H1 (cell line): ENCODE measurements at regions not wholly inside any gene's neighbourhood (a gene's known extent, or its start where the extent isn't known, plus 50 kb on each side); places are given as distances from the start of the nearest gene placed in this dataset.

ENCODE experiments used
- CTCF ChIA-PET: fragments of 300-600 bp; sonication (Branson Sonifier 250); formaldehyde crosslinking; loops from one replicate; lab custom pipeline; 2021; ENCODE audit not compliant: partially characterized antibody; lab: Charles Lee
- POLR2A ChIA-PET: fragments of 300-600 bp; sonication (Branson Sonifier 250); formaldehyde crosslinking; loops from one replicate; lab custom pipeline; 2021; ENCODE audit warnings: inconsistent platforms; ENCODE audit not compliant: partially characterized antibody; lab: Charles Lee
- DNase-seq, 2 experiments: peaks; one replicate each; pipeline versions ENCODE4 v3.0.0 to v3.0.0-alpha.2; 2010 to 2022; ENCODE audit warnings: low spot score in 2 of 2, low read depth in 1 of 2, mixed read lengths in 1 of 2
- FAIRE-seq: peaks from 2 replicates; lab custom pipeline; 2011; peaks lifted over from hg19 to GRCh38; lab: Jason Lieb, UNC
- H2AFZ ChIP-seq: 2 replicates; pipeline ENCODE4 v1.8.1; 2012; ENCODE audit warnings: low read length, inconsistent platforms
- H2AK5ac ChIP-seq: 2 replicates; pipeline ENCODE4 v1.6.1; 2013; ENCODE audit warnings: low read depth, low read length
- H2BK120ac ChIP-seq: replicated peaks from 2 replicates; pipeline ENCODE3; 2013; ENCODE audit warnings: low read depth, low read length, inconsistent platforms
- H2BK12ac ChIP-seq: 2 replicates; pipeline ENCODE4 v1.6.1; 2013; ENCODE audit warnings: low read depth, low read length
- H2BK15ac ChIP-seq: 2 replicates; pipeline ENCODE4 v1.6.1; 2013; ENCODE audit warnings: low read length
- H2BK20ac ChIP-seq: 2 replicates; pipeline ENCODE4 v1.6.1; 2013; ENCODE audit warnings: low read length
- H2BK5ac ChIP-seq: 2 replicates; pipeline ENCODE4 v1.6.1; 2013; ENCODE audit warnings: low read depth, low read length
- H3K14ac ChIP-seq: 2 replicates; pipeline ENCODE4 v1.6.1; 2013; ENCODE audit warnings: inconsistent platforms; ENCODE audit not compliant: insufficient read length
- H3K18ac ChIP-seq: 2 replicates; pipeline ENCODE4 v1.6.1; 2013; ENCODE audit warnings: low read length; ENCODE audit errors: extremely low read depth
- H3K23ac ChIP-seq: 2 replicates; pipeline ENCODE4 v1.6.1; 2013; ENCODE audit warnings: inconsistent platforms; ENCODE audit not compliant: insufficient read length
- H3K23me2 ChIP-seq: 2 replicates; pipeline ENCODE4 v1.6.1; 2013; ENCODE audit warnings: low read depth, low read length
- H3K27ac ChIP-seq: 2 replicates; pipeline ENCODE4 v1.6.1; 2011; ENCODE audit warnings: low read depth, low read length, inconsistent platforms
- H3K27me3 ChIP-seq, 4 experiments: replicated peaks in 1 of 4; 1 replicate in 1 of 4; 2 replicates in 3 of 4; pipeline versions ENCODE4 v1.6.1 to v1.8.1; 2011 to 2013; ENCODE audit warnings: low read length in 3 of 4, mild to moderate bottlenecking in 3 of 4, inconsistent platforms in 2 of 4, mixed read lengths in 2 of 4, moderate library complexity in 1 of 4; ENCODE audit not compliant: control insufficient read depth in 3 of 4, insufficient read depth in 3 of 4; ENCODE audit errors: extremely low read depth in 1 of 4
- H3K36me3 ChIP-seq, 4 experiments: 2 replicates each; pipeline versions ENCODE4 v1.6.1 to v1.8.1; 2011 to 2013; ENCODE audit warnings: mild to moderate bottlenecking in 4 of 4, low read length in 3 of 4, moderate library complexity in 2 of 4, control low read depth in 1 of 4, inconsistent platforms in 1 of 4; ENCODE audit not compliant: insufficient read depth in 4 of 4, control insufficient read depth in 2 of 4
- H3K4ac ChIP-seq: replicated peaks from 2 replicates; pipeline ENCODE3; 2013; ENCODE audit warnings: low read length, low read depth, mixed read lengths, inconsistent platforms; ENCODE audit not compliant: insufficient read length
- H3K4me1 ChIP-seq, 4 experiments: replicated peaks in 1 of 4; 1 replicate in 1 of 4; 2 replicates in 3 of 4; pipeline versions ENCODE4 v1.6.1 to v1.8.1; 2011 to 2013; ENCODE audit warnings: low read length in 3 of 4, inconsistent platforms in 2 of 4, mixed read lengths in 1 of 4; ENCODE audit not compliant: insufficient read depth in 4 of 4, control insufficient read depth in 3 of 4
- H3K4me2 ChIP-seq, 2 experiments: 2 replicates each; pipeline versions ENCODE4 v1.6.1 to v1.8.1; 2011 to 2013; ENCODE audit warnings: low read depth in 2 of 2, low read length in 2 of 2, control low read depth in 1 of 2, inconsistent platforms in 1 of 2, mild to moderate bottlenecking in 1 of 2; ENCODE audit not compliant: insufficient read depth in 1 of 2
- H3K4me3 ChIP-seq, 4 experiments: fragments of 200-600, 300-600 bp in 1 of 4; sonication (generic), shearing (Covaris generic), sonication (Bioruptor Twin) in 1 of 4; 2 replicates each; pipeline versions ENCODE4 v1.5.1 to v1.8.1; 2011 to 2016; ENCODE audit warnings: low read length in 4 of 4, low read depth in 3 of 4, control low read depth in 2 of 4, inconsistent platforms in 2 of 4, mild to moderate bottlenecking in 2 of 4, mixed read lengths in 1 of 4, moderate library complexity in 1 of 4; ENCODE audit not compliant: insufficient read depth in 2 of 4; ENCODE audit errors: extremely low read depth in 1 of 4
- H3K56ac ChIP-seq: replicated peaks from 2 replicates; pipeline ENCODE3; 2013; ENCODE audit warnings: low read depth, mild to moderate bottlenecking, mixed read lengths, low read length, inconsistent platforms; ENCODE audit not compliant: insufficient read length
- H3K79me1 ChIP-seq: 2 replicates; pipeline ENCODE4 v1.6.1; 2013; ENCODE audit warnings: low read depth, low read length, control low read depth
- H3K79me2 ChIP-seq, 2 experiments: 2 replicates each; pipeline versions ENCODE4 v1.6.1 to v1.8.1; 2012 to 2013; ENCODE audit warnings: low read length in 2 of 2, mild to moderate bottlenecking in 2 of 2, inconsistent platforms in 1 of 2; ENCODE audit not compliant: insufficient read depth in 2 of 2, control insufficient read depth in 1 of 2
- H3K9ac ChIP-seq, 4 experiments: replicated peaks in 1 of 4; 1 replicate in 1 of 4; 2 replicates in 3 of 4; pipeline versions ENCODE4 v1.6.1 to v1.8.1; 2011 to 2013; ENCODE audit warnings: low read depth in 3 of 4, low read length in 3 of 4, control low read depth in 2 of 4, mild to moderate bottlenecking in 2 of 4, moderate library complexity in 2 of 4, inconsistent platforms in 1 of 4; ENCODE audit errors: extremely low read depth in 1 of 4
- H3K9me3 ChIP-seq, 2 experiments: 2 replicates each; pipeline versions ENCODE4 v1.6.1 to v1.8.1; 2012 to 2013; ENCODE audit warnings: mild to moderate bottlenecking in 2 of 2, moderate library complexity in 2 of 2, control low read depth in 1 of 2, inconsistent platforms in 1 of 2, low read depth in 1 of 2, low read length in 1 of 2, mixed read lengths in 1 of 2; ENCODE audit not compliant: insufficient read depth in 2 of 2
- H4K20me1 ChIP-seq, 2 experiments: replicated peaks in 1 of 2; 2 replicates each; pipeline versions ENCODE3 to v1.8.1; 2011 to 2013; ENCODE audit warnings: inconsistent platforms in 2 of 2, low read length in 2 of 2, mild to moderate bottlenecking in 1 of 2; ENCODE audit not compliant: insufficient read depth in 2 of 2, control insufficient read depth in 1 of 2
- H4K5ac ChIP-seq: 2 replicates; pipeline ENCODE4 v1.6.1; 2013; ENCODE audit warnings: low read length, low read depth, mixed read lengths, inconsistent platforms; ENCODE audit not compliant: insufficient read length
- H4K8ac ChIP-seq: 2 replicates; pipeline ENCODE4 v1.8.0; 2013; ENCODE audit warnings: mild to moderate bottlenecking, moderate library complexity, low read length, inconsistent platforms; ENCODE audit not compliant: insufficient read depth; ENCODE audit errors: extremely low read depth
- H4K91ac ChIP-seq: replicated peaks from 2 replicates; pipeline ENCODE3; 2013; ENCODE audit warnings: low read length, mixed read lengths, inconsistent platforms; ENCODE audit not compliant: insufficient read length
- EGR1 ChIP-seq: IDR thresholded peaks from 2 replicates; pipeline ENCODE4 v1.6.1; 2011; ENCODE audit warnings: low read depth, low read length, borderline replicate concordance
- EP300 ChIP-seq, 2 experiments: IDR thresholded peaks; 1 replicate in 1 of 2; 2 replicates in 1 of 2; pipeline ENCODE4 v1.6.1; 2011 to 2012; ENCODE audit warnings: low read depth in 2 of 2, low read length in 2 of 2, mild to moderate bottlenecking in 2 of 2, borderline replicate concordance in 1 of 2, inconsistent platforms in 1 of 2, moderate library complexity in 1 of 2
- EZH2 ChIP-seq: fragments of 200-600 bp; sonication (generic); IDR thresholded peaks from 2 replicates; pipeline ENCODE4 v1.7.1; 2012; ENCODE audit warnings: low read depth, mild to moderate bottlenecking, moderate library complexity, low read length, inconsistent platforms; ENCODE audit not compliant: severe bottlenecking
- HDAC2 ChIP-seq, 2 experiments: fragments of 300-600 bp in 1 of 2; sonication (generic) in 1 of 2; IDR thresholded peaks; 2 replicates each; pipeline ENCODE4 v1.6.1; 2011 to 2012; ENCODE audit warnings: low read depth in 2 of 2, low read length in 2 of 2, mild to moderate bottlenecking in 2 of 2, moderate library complexity in 2 of 2, borderline replicate concordance in 1 of 2, inconsistent platforms in 1 of 2
- POU5F1 ChIP-seq: IDR thresholded peaks from 2 replicates; pipeline ENCODE4 v1.6.1; 2011; ENCODE audit warnings: low read depth, mild to moderate bottlenecking, low read length, moderate library complexity
- RAD21 ChIP-seq, 2 experiments: IDR thresholded peaks in 1 of 2; conservative IDR thresholded peaks in 1 of 2; 2 replicates each; pipeline ENCODE4 v1.6.1; 2011; ENCODE audit warnings: low read depth in 2 of 2, low read length in 2 of 2, improper control_type of control experiment in 1 of 2, inconsistent platforms in 1 of 2, mild to moderate bottlenecking in 1 of 2, moderate library complexity in 1 of 2
- RBBP5 ChIP-seq: IDR thresholded peaks from 2 replicates; pipeline ENCODE4 v1.7.1; 2012; ENCODE audit warnings: low read depth, mild to moderate bottlenecking, inconsistent platforms, low read length, moderate library complexity, borderline replicate concordance
- SIRT6 ChIP-seq: IDR thresholded peaks from one replicate; pipeline ENCODE4 v1.7.1; 2012; ENCODE audit warnings: low read length, inconsistent platforms
- TAF7 ChIP-seq: optimal IDR thresholded peaks from 2 replicates; pipeline ENCODE3; 2011; ENCODE audit warnings: low read depth, mild to moderate bottlenecking, inconsistent platforms, low read length, moderate library complexity, borderline replicate concordance
- YY1 ChIP-seq: IDR thresholded peaks from 2 replicates; pipeline ENCODE4 v1.6.1; 2011; ENCODE audit warnings: low read depth, mild to moderate bottlenecking, low read length
- WGBS, 2 experiments: shearing (Covaris generic) in 1 of 2; methylation state at CpG; one replicate each; pipeline versions ENCODE4 v1.1.6 to v1.1.7; 2013 to 2015; ENCODE audit warnings: low lambda C conversion rate in 2 of 2, mixed read lengths in 2 of 2, inconsistent platforms in 1 of 2, low coverage in 1 of 2, missing lambda C conversion rate in 1 of 2; ENCODE audit not compliant: insufficient replicate concordance in 2 of 2, insufficient coverage in 1 of 2, insufficient read length in 1 of 2; ENCODE audit errors: extremely low coverage in 1 of 2, missing lambda C conversion rate in 1 of 2; 5-methylcytosine and 5-hydroxymethylcytosine counted together

DNA sequence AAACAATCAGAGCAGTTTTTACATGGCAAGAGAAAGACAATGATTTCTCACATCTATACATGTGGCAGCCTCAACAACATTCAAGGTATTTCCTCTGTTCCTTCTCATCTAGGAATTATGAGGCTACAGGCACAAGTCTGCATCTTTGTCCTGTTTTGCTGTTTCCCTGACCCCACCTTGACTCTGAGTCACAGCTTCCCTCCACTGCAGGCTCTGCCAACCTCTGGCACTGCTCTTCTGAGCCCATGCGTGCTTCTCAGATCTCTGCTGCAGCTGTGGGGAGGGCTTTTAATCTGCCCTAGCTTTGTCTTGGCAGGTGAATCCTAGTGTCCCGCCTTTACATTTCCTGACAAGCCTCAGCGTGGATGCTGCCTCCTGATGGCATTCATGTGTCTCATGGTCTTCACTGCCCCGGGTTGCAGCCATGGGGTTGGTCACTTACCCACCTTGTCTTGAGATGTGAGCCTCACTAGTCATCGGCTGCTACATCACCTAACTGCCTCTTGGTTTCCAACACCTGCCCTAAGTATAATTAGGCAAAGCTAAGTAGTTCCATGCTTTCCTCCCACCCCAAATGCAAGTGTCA is 578.5 kb downstream of the TBC1D22A start:
- ChIA-PET POLR2A (no interaction called here), CTCF (no interaction called here)
- no peak overlapping the region for H3K4ac ChIP-seq
- DNase-seq: no peak
- H3K79me2 ChIP-seq: no peaks in the 10 kb centered on the region
- no peaks in the 10 kb centered on the region for H3K36me3 ChIP-seq
- H3K23me2 ChIP-seq: peaks cover 7% of the 10 kb centered on the region; the same call in 1 of the 2 replicates
- H3K4me3 ChIP-seq: no peak overlapping the region
- WGBS, 2 experiments: 70% methylated on average over 5 of the region's 5 CpGs; no CpG with 5 or more reads in 1 of the 2 experiments
- no peaks in the 10 kb centered on the region for H4K20me1 ChIP-seq
- H3K27me3 ChIP-seq: no peaks in the 10 kb centered on the region
- no peaks in the 10 kb centered on the region for H3K4me1 ChIP-seq
- H4K5ac ChIP-seq: no peak overlapping the region
- H2BK20ac ChIP-seq: no peak overlapping the region
- H3K4me2 ChIP-seq: no peak overlapping the region
- no peak overlapping the region for H2BK120ac ChIP-seq
- no peak for FAIRE-seq
- no peak overlapping the region for H2BK15ac ChIP-seq
- no peak for TF ChIP-seq RAD21 (IDR thresholded peaks at IDR 0.05 in 1 of 2, conservative IDR thresholded peaks at IDR 0.05 in 1 of 2; ENCODE audit: low read depth in 2 of 2, low read length in 2 of 2)
- TF ChIP-seq HDAC2 (IDR thresholded peaks at IDR 0.05; ENCODE audit: borderline replicate concordance in 1 of 2, low read depth in 2 of 2, low read length in 2 of 2): no peak
- no peak for TF ChIP-seq SIRT6
- TF ChIP-seq EGR1: no peak
- TF ChIP-seq RBBP5: no peak
- no peak for TF ChIP-seq POU5F1
- no peak for TF ChIP-seq YY1
- TF ChIP-seq EZH2: no peak
- no peak for TF ChIP-seq EP300 (IDR thresholded peaks at IDR 0.05; ENCODE audit: borderline replicate concordance in 1 of 2, low read depth in 2 of 2, low read length in 2 of 2)
- TF ChIP-seq TAF7: no peak
- H2BK5ac ChIP-seq: no peak overlapping the region
- no peak overlapping the region for H2AFZ ChIP-seq
- no peaks in the 10 kb centered on the region for H3K79me1 ChIP-seq
- no peak overlapping the region for H4K8ac ChIP-seq
- H3K56ac ChIP-seq: no peak overlapping the region
- H2BK12ac ChIP-seq: no peak overlapping the region
- H3K27ac ChIP-seq: no peak overlapping the region
- H3K9me3 ChIP-seq: peaks cover 84 to 87% of the 10 kb centered on the region in 2 experiments
- no peak overlapping the region for H3K18ac ChIP-seq
- H2AK5ac ChIP-seq: no peak overlapping the region
- H3K23ac ChIP-seq: no peak overlapping the region
- H3K14ac ChIP-seq: no peak overlapping the region
- no peak overlapping the region for H3K9ac ChIP-seq
- no peak overlapping the region for H4K91ac ChIP-seq
